ENCODE measurements at regions not wholly inside any gene's neighbourhood (a gene's known extent, or its start where the extent isn't known, plus 50 kb on each side); places are given as distances from the start of the nearest gene placed in this dataset.

- Histone ChIP-seq H4K20me1 (ENCODE audit: insufficient read depth, low read length, poor library complexity, severe bottlenecking) (no peaks in the 10 kb centered on the region), H3K4me3 (ENCODE audit: low read length, poor library complexity, severe bottlenecking) (no peak overlapping the region), H3K4me1 (ENCODE audit: insufficient read depth, low read length, poor library complexity, severe bottlenecking) (no peaks in the 10 kb centered on the region), H3K9me2 (replicated peaks; ENCODE audit: low read depth, low read length) (no peaks in the 10 kb centered on the region), H3K79me2 (ENCODE audit: insufficient read depth, low read length) (no peaks in the 10 kb centered on the region), H3K36me3 (ENCODE audit: insufficient read depth, low read length) (no peaks in the 10 kb centered on the region), H2AFZ (ENCODE audit: low read length) (no peak overlapping the region), H3K4me2 (ENCODE audit: low read depth, low read length, poor library complexity, severe bottlenecking) (no peak overlapping the region), H3F3A (ENCODE audit: low read depth) (no peaks in the 10 kb centered on the region), H3K9ac (ENCODE audit: low read depth, low read length, poor library complexity, severe bottlenecking) (no peak overlapping the region), H3K9me3 (ENCODE audit: insufficient read depth, low read depth, low read length) (no peaks in the 10 kb centered on the region), H3K27me3 (ENCODE audit: insufficient read depth, low read length, poor library complexity, severe bottlenecking) (no peaks in the 10 kb centered on the region)
- TF ChIP-seq CTCF (conservative IDR thresholded peaks at IDR 0.05; ENCODE audit: low read length) (no peak), EZH2phosphoT487 (IDR thresholded peaks at IDR 0.05; ENCODE audit: borderline replicate concordance) (no peak)
Measured at GRCh38 chr2:219918944-219919343, 291.5 kb downstream of the SLC4A3 start.

GRCh38 chr2:219919506-219919905 lies 292.1 kb downstream of the SLC4A3 start:
- Histone ChIP-seq H3K9ac (ENCODE audit: low read depth, low read length, poor library complexity, severe bottlenecking) (no peak overlapping the region), H3F3A (ENCODE audit: low read depth) (no peaks in the 10 kb centered on the region), H3K9me3 (ENCODE audit: insufficient read depth, low read depth, low read length) (no peaks in the 10 kb centered on the region), H3K27me3 (ENCODE audit: insufficient read depth, low read length, poor library complexity, severe bottlenecking) (no peaks in the 10 kb centered on the region), H2AFZ (ENCODE audit: low read length) (no peak overlapping the region), H4K20me1 (ENCODE audit: insufficient read depth, low read length, poor library complexity, severe bottlenecking) (no peaks in the 10 kb centered on the region), H3K36me3 (ENCODE audit: insufficient read depth, low read length) (no peaks in the 10 kb centered on the region), H3K9me2 (replicated peaks; ENCODE audit: low read depth, low read length) (no peaks in the 10 kb centered on the region), H3K79me2 (ENCODE audit: insufficient read depth, low read length) (no peaks in the 10 kb centered on the region), H3K4me2 (ENCODE audit: low read depth, low read length, poor library complexity, severe bottlenecking) (no peak overlapping the region), H3K4me1 (ENCODE audit: insufficient read depth, low read length, poor library complexity, severe bottlenecking) (no peaks in the 10 kb centered on the region), H3K4me3 (ENCODE audit: low read length, poor library complexity, severe bottlenecking) (no peak overlapping the region)
- no peak for TF ChIP-seq EZH2phosphoT487 (IDR thresholded peaks at IDR 0.05; ENCODE audit: borderline replicate concordance)
- TF ChIP-seq CTCF (conservative IDR thresholded peaks at IDR 0.05; ENCODE audit: low read length), result no peak

GRCh38 chr2:219929835-219930234 lies 302.4 kb downstream of the SLC4A3 start:
- TF ChIP-seq EZH2phosphoT487 (IDR thresholded peaks at IDR 0.05; ENCODE audit: borderline replicate concordance) (no peak), CTCF (conservative IDR thresholded peaks at IDR 0.05; ENCODE audit: low read length) (no peak)
- H3F3A ChIP-seq (ENCODE audit: low read depth), result no peaks in the 10 kb centered on the region
- no peaks in the 10 kb centered on the region for H3K9me3 ChIP-seq (ENCODE audit: insufficient read depth, low read depth, low read length)
- H3K79me2 ChIP-seq (ENCODE audit: insufficient read depth, low read length), result no peaks in the 10 kb centered on the region
- H3K9me2 ChIP-seq (replicated peaks; ENCODE audit: low read depth, low read length), result no peaks in the 10 kb centered on the region
- H3K9ac ChIP-seq (ENCODE audit: low read depth, low read length, poor library complexity, severe bottlenecking), result no peak overlapping the region
- H3K4me1 ChIP-seq (ENCODE audit: insufficient read depth, low read length, poor library complexity, severe bottlenecking), result no peaks in the 10 kb centered on the region
- no peaks in the 10 kb centered on the region for H3K27me3 ChIP-seq (ENCODE audit: insufficient read depth, low read length, poor library complexity, severe bottlenecking)
- no peaks in the 10 kb centered on the region for H4K20me1 ChIP-seq (ENCODE audit: insufficient read depth, low read length, poor library complexity, severe bottlenecking)
- no peak overlapping the region for H3K4me2 ChIP-seq (ENCODE audit: low read depth, low read length, poor library complexity, severe bottlenecking)
- no peak overlapping the region for H3K4me3 ChIP-seq (ENCODE audit: low read length, poor library complexity, severe bottlenecking)
- H3K36me3 ChIP-seq (ENCODE audit: insufficient read depth, low read length), result no peaks in the 10 kb centered on the region
- no peak overlapping the region for H2AFZ ChIP-seq (ENCODE audit: low read length)

Measured in Loucy (cell line).